HEK293 (cell line): ENCODE measurements at regions not wholly inside any gene's neighbourhood (a gene's known extent, or its start where the extent isn't known, plus 50 kb on each side); places are given as distances from the start of the nearest gene placed in this dataset.

Source experiments
- GLI4 ChIP-seq: fragments of 450-650 bp; formaldehyde crosslinking; IDR thresholded peaks from 2 replicates; pipeline ENCODE4 v1.5.1; 2016; ENCODE audit warnings: missing biosample characterization, missing genetic modification characterization
- MYNN ChIP-seq: fragments of 450-650 bp; formaldehyde crosslinking; IDR thresholded peaks from 2 replicates; pipeline ENCODE4 v1.5.1; 2016; ENCODE audit warnings: missing biosample characterization, missing genetic modification characterization, borderline replicate concordance
- RBAK ChIP-seq: fragments of 450-650 bp; formaldehyde crosslinking; IDR thresholded peaks from 2 replicates; pipeline ENCODE4 v1.5.1; 2016; ENCODE audit warnings: missing biosample characterization, missing genetic modification characterization
- ZBTB21 ChIP-seq: fragments of 450-650 bp; formaldehyde crosslinking; IDR thresholded peaks from 2 replicates; pipeline ENCODE4 v1.5.1; 2017; ENCODE audit warnings: missing biosample characterization, missing genetic modification characterization
- ZNF157 ChIP-seq: fragments of 450-650 bp; formaldehyde crosslinking; IDR thresholded peaks from 2 replicates; pipeline ENCODE4 v1.5.1; 2016; ENCODE audit warnings: missing biosample characterization, missing genetic modification characterization
- ZNF350 ChIP-seq: fragments of 450-650 bp; formaldehyde crosslinking; IDR thresholded peaks from 2 replicates; pipeline ENCODE4 v1.5.0; 2017; ENCODE audit warnings: missing biosample characterization, mild to moderate bottlenecking, missing genetic modification characterization
- ZNF596 ChIP-seq: fragments of 450-650 bp; IDR thresholded peaks from 2 replicates; pipeline ENCODE4 v1.5.0; 2018; ENCODE audit warnings: missing biosample characterization, mild to moderate bottlenecking, missing genetic modification characterization, moderate library complexity
- TF ChIP-seq, protein P1 (sequence below): fragments of 450-650 bp; formaldehyde crosslinking; conservative IDR thresholded peaks from 2 replicates; pipeline ENCODE4 v1.5.1; 2016; ENCODE audit warnings: low read depth, missing biosample characterization, missing genetic modification characterization
- TF ChIP-seq, protein P2 (sequence below): fragments of 450-650 bp; formaldehyde crosslinking; IDR thresholded peaks from 2 replicates; pipeline ENCODE4 v1.5.1; 2016; ENCODE audit warnings: missing biosample characterization, missing genetic modification characterization

DNA sequence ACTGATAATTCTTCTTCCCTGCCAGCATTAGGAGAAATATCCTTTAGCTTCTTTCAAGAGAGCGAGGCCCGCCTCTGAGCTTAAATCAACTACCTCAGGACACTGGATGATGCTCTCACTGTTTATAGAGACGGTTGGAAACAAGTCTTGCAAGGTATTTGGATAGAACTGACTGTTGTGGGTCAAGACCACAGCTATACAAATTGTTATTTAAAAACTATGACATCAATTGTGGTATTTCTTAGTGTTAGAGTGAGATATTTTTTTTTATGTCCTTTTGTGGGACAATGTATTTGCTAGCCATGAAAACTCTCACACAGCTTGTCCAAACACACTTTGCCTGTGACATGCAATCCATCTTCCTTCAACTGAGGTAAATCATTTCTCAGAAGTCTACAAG is 136.3 kb upstream of the PHACTR1 start:
- TF ChIP-seq, protein P1, sequence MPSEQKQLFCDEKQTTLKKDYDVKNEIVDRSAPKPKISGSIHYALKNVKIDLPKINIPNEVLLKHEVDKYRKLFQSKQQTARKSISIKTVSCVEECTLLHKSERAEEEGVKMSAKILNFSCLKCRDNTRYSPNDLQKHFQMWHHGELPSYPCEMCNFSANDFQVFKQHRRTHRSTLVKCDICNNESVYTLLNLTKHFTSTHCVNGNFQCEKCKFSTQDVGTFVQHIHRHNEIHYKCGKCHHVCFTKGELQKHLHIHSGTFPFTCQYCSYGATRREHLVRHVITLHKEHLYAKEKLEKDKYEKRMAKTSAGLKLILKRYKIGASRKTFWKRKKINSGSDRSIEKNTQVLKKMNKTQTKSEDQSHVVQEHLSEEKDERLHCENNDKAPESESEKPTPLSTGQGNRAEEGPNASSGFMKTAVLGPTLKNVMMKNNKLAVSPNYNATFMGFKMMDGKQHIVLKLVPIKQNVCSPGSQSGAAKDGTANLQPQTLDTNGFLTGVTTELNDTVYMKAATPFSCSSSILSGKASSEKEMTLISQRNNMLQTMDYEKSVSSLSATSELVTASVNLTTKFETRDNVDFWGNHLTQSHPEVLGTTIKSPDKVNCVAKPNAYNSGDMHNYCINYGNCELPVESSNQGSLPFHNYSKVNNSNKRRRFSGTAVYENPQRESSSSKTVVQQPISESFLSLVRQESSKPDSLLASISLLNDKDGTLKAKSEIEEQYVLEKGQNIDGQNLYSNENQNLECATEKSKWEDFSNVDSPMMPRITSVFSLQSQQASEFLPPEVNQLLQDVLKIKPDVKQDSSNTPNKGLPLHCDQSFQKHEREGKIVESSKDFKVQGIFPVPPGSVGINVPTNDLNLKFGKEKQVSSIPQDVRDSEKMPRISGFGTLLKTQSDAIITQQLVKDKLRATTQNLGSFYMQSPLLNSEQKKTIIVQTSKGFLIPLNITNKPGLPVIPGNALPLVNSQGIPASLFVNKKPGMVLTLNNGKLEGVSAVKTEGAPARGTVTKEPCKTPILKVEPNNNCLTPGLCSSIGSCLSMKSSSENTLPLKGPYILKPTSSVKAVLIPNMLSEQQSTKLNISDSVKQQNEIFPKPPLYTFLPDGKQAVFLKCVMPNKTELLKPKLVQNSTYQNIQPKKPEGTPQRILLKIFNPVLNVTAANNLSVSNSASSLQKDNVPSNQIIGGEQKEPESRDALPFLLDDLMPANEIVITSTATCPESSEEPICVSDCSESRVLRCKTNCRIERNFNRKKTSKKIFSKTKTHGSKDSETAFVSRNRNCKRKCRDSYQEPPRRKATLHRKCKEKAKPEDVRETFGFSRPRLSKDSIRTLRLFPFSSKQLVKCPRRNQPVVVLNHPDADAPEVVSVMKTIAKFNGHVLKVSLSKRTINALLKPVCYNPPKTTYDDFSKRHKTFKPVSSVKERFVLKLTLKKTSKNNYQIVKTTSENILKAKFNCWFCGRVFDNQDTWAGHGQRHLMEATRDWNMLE (tag by site-specific recombination), result no peak
- TF ChIP-seq ZNF596 (tag by site-specific recombination), result no peak
- TF ChIP-seq RBAK (tag by site-specific recombination), result no peak
- no peak for TF ChIP-seq MYNN
- no peak for TF ChIP-seq ZBTB21 (tag by site-specific recombination)
- TF ChIP-seq ZNF350 (tag by site-specific recombination), result no peak
- TF ChIP-seq, protein P2, sequence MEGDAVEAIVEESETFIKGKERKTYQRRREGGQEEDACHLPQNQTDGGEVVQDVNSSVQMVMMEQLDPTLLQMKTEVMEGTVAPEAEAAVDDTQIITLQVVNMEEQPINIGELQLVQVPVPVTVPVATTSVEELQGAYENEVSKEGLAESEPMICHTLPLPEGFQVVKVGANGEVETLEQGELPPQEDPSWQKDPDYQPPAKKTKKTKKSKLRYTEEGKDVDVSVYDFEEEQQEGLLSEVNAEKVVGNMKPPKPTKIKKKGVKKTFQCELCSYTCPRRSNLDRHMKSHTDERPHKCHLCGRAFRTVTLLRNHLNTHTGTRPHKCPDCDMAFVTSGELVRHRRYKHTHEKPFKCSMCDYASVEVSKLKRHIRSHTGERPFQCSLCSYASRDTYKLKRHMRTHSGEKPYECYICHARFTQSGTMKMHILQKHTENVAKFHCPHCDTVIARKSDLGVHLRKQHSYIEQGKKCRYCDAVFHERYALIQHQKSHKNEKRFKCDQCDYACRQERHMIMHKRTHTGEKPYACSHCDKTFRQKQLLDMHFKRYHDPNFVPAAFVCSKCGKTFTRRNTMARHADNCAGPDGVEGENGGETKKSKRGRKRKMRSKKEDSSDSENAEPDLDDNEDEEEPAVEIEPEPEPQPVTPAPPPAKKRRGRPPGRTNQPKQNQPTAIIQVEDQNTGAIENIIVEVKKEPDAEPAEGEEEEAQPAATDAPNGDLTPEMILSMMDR (tag by site-specific recombination), result no peak
- no peak for TF ChIP-seq GLI4 (tag by site-specific recombination)
- no peak for TF ChIP-seq ZNF157 (tag by site-specific recombination)
